HG03432 (cell line): ENCODE measurements at regions not wholly inside any gene's neighbourhood (a gene's known extent, or its start where the extent isn't known, plus 50 kb on each side); places are given as distances from the start of the nearest gene placed in this dataset.
A peak's percentile ranks its signal among the peaks of the same experiment; 100 is the strongest.
"Not testable (repeated sequence)": the region's sequence is repeated elsewhere in the genome, so short reads cannot be mapped to it uniquely, and the experiment has no call there.

Experiments
- ATAC-seq: cut with Tn5 transposase; IDR thresholded peaks from one replicate; pipeline ENCODE4 v1.9.1; 2021; ENCODE audit warnings: mild to moderate bottlenecking, moderate library complexity; ENCODE audit not compliant: unreplicated experiment

GRCh38 chr15:94970802-94971201 lies 739.4 kb downstream of the MCTP2 start:
- no peak for ATAC-seq

DNA sequence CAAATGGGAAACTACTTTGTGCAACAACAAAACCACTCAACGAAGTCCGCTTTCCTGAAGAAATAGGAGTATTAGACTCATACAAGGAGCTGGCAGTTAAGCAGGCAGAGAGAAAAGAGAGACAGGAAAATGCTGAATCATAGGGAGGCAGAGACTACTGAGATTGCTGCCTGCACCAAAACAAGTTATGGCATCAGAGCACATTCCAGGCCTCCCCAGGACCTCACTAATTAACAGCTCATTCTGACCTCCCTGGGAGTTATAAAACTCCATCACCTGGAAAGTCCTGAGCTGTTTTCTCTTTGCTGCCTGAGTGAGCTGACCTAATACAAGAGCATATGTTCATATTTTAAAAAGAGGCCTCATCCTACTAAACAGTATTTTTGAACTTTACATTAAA lies 741.0 kb downstream of the MCTP2 start:
- ATAC-seq: no peak

- no peak for ATAC-seq
Observed at GRCh38 chr15:94987085-94987484, 755.7 kb downstream of the MCTP2 start.

GRCh38 chr15:94991718-94992117 lies 760.4 kb downstream of the MCTP2 start:
- ATAC-seq: no peak

DNA sequence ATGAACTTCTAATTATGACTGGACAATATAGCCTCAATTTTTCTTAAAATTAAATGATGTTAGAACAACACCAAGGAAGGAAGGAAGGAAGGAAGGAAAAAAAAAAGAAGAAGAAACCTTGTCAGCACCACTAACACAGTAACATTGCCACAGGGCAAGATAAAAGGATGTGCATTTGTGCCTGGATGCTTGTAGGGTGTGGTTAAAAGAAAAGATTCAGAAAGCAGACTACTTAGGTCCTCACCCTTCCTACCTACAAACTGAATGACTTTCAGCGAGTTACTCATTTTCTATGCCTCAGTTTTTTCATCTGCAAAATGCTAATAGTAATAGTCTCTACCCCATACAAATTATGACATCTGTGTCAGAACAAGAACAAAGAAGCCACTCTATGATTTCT lies 778.3 kb downstream of the MCTP2 start:
- ATAC-seq: no peak

DNA sequence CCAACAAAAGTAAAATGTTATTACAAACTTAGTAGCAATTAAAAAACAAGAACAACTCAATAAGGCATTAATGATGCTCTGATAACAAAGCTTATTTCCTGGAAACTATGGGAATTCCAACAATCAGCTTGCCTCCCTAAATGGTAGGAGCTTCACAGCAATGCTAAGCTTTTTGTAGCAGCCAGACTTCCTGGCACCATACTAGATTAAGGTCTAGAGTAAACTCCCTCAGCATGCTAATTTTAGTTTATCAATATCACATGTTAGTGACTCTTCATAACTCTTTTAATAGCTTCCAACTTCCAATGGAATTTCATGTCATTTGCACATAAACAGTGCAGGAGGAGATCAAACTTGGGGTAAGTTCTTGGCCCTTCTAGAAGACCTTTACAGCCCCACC lies 782.0 kb downstream of the MCTP2 start:
- ATAC-seq: no peak

- no peak for ATAC-seq
Observed at GRCh38 chr15:95016511-95017229, 785.3 kb downstream of the MCTP2 start.

- no peak for ATAC-seq
Observed at GRCh38 chr15:95017666-95018328, 786.4 kb downstream of the MCTP2 start.

GRCh38 chr15:95018888-95019545 lies 787.7 kb downstream of the MCTP2 start:
- ATAC-seq: peak; percentile 98

DNA sequence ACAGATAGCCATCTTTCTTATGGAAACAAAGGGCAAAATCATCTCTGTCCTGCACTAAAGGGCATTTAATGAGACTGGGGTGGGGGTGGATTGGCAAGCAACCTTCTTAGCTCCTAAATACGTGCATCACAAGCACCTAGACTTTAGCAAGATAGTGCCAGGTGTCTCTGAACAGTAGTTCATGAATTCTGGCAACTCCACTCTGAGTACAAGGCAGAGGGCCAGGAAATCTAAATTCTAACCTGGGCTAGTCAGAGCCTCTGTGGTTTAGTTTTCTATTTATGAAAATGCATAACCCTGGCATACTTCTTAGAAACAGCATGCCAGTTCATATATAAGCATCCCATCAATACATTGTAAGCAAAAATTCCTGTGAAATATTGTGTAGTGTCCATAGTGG lies 788.5 kb downstream of the MCTP2 start:
- ATAC-seq: no peak

GRCh38 chr15:95021816-95022215 lies 790.5 kb downstream of the MCTP2 start:
- ATAC-seq: no peak

DNA sequence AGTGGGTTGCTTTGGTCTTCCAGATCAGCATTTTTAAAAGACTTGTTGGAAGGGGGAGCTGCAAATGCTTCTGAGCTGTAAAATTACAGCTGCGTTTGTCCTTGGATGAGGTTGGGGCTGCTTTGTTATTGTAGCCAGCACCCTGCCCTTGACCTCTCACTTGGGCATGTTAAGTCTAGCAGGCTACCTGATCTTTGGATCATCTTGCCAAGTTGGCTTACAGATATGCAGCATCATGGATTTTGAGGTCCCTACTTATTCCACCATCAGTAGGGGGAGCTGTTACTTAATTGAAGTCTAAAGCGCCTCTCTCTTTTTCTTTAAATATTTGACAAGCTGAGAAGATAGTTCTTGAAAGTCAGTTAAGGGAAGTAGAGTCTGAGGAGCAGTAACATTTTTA lies 793.0 kb downstream of the MCTP2 start:
- no peak for ATAC-seq

DNA sequence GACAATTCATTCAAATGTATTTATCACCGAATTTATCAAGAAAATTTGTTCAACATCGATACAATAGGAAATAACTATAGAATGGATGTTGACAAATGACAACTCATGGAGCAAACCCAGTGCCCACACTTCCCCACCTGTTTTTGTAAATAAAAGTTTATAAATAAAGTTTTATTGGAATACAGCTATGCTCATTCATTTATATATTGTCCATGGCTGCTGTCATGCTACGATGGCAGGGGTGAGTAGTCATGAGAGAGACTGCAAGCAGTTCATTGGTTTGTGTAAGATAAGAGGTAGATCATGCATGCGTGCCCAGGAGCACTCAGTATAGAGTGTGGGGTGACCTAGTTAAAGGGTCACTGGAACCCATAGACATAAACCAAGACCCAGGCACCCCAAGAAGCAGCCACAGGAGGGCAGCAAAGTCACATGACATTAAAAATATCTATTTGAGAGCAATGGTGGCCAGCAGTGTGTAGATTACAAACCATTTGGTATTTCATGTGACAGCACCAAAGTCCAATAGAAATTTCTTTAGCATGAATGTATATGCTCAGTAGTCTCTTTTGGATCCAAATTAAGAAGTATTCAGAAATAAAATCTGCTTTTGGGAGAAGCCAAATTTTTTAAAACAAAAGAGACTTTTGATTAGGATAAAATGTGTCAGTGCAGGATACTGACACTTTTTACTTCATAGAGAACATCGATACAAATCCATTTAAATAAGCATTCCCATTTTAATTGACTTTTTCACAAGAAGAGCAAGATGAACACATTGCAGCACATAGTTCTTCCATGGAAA lies 794.8 kb downstream of the MCTP2 start:
- no peak for ATAC-seq

DNA sequence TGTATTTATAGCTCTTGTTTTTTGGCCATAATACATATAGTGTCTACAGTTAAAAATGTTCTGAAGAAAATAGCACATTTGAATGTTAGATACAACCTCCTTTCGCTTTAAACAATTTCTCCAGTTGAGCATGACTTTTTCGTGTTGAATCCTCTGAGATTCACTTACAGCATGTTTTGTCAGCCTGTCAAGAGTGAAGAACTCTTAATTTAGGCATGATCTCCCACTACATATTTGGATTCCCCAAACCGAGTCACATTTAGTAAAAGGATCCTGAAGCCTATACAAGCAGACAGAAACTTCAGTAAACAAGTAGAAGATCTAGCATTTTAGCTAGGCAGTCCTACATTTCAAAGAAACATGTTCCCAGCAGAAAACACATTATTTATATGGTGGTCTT lies 796.6 kb downstream of the MCTP2 start:
- ATAC-seq: no peak

DNA sequence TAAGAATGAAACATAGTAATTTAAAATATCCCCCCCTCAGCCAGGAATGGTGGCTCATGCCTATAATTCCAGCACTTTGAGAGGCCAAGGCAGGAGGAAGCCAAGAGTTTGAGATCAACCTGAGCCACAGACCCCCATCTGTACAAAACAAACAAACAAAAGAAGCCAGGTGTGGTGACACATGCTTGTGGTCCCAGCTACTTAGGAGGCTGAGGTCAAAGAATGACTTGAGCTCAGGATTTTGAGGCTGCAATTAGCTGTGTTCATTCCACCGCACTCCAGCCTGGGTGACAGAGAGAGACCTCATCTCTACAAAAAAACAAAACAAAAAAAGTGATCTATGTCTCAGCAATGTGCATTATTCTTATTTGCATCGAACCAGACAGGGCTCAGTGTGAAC lies 800.8 kb downstream of the MCTP2 start:
- ATAC-seq: no peak

DNA sequence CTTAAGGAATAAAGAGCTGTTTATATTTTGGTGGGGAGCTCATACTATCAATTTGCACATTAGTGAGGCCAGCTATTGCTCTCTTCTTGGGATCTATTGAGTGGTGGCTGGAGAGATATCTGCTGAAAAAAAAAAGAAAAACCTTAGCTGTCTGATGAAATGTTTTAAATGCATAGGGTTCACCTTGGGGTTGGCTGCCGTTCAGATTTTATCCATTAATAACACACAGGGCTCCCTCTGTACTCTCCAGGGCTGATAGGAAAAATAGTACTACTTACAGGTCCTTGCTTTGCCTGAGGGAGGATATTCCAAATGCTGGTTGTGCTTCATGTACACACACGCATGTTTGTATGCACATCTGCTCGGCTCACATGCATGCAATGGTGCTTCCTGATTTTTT lies 803.7 kb downstream of the MCTP2 start:
- ATAC-seq: no peak

GRCh38 chr15:95041297-95041696 lies 809.9 kb downstream of the MCTP2 start:
- no peak for ATAC-seq

DNA sequence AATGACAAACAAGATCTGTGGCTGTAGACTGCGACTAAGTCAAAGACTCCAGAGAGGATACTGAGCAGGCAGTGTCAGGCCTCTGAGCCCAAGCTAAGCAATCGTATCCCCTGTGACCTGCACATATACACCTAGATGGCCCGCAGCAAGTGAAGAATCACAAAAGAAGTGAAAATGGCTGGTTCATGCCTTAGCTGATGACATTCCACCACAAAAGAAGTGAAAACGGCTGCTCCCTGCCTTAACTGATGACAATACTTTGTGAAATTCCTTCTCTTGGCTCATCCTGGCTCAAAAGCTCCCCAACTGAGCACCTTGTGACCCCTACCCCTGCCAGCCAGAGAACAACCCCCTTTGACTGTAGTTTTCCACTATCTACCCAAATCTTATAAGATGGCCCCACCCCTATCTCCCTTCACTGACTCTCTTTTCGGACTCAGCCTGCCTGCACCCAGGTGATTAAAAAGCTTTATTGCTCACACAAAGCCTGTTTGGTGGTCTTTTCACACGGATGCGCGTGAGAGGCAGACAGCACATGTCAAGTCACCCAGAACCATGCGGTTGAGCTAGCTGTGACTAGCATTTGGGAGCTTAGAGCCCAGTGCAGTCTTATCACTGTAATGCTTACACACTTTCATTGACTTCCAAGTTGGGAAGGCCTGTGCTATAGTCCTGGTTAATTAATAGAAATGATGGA lies 812.0 kb downstream of the MCTP2 start:
- ATAC-seq: not testable (repeated sequence)

GRCh38 chr15:95043933-95044313 lies 812.6 kb downstream of the MCTP2 start:
- ATAC-seq: no peak

GRCh38 chr15:95044745-95045417 lies 813.5 kb downstream of the MCTP2 start:
- no peak for ATAC-seq
